OCI-LY1 (cell line): ENCODE measurements at regions not wholly inside any gene's neighbourhood (a gene's known extent, or its start where the extent isn't known, plus 50 kb on each side); places are given as distances from the start of the nearest gene placed in this dataset.

Source experiments
- H2AFZ ChIP-seq: fragments of 200-600 bp; sonication (generic), shearing (Covaris generic); 2 replicates; pipeline ENCODE4 v1.6.0; 2014; ENCODE audit warnings: antibody characterized with exemption, mild to moderate bottlenecking, low read length
- H3F3A ChIP-seq: fragments of 200-600 bp; sonication (generic), shearing (Covaris generic); 2 replicates; pipeline ENCODE4 v1.6.0; 2014; ENCODE audit warnings: mild to moderate bottlenecking, antibody characterized with exemption, low read length, moderate library complexity; ENCODE audit not compliant: insufficient read depth
- H3K27ac ChIP-seq: fragments of 200-600 bp; sonication (generic); 2 replicates; pipeline ENCODE4 v1.5.1; 2014; ENCODE audit warnings: low read length, mixed run types, mild to moderate bottlenecking, low read depth; ENCODE audit not compliant: poor library complexity, severe bottlenecking
- H3K27me3 ChIP-seq: fragments of 200-600 bp; sonication (generic); 2 replicates; pipeline ENCODE4 v1.6.0; 2014; ENCODE audit warnings: antibody characterized with exemption, mild to moderate bottlenecking, low read length, moderate library complexity; ENCODE audit not compliant: insufficient read depth
- H3K36me3 ChIP-seq: fragments of 200-600 bp; sonication (generic); 2 replicates; pipeline ENCODE4 v1.6.1; 2014; ENCODE audit warnings: mild to moderate bottlenecking, antibody characterized with exemption, low read length, moderate library complexity, mixed read lengths; ENCODE audit not compliant: insufficient read depth
- H3K4me1 ChIP-seq: fragments of 200-600 bp; sonication (generic); 2 replicates; pipeline ENCODE4 v1.5.1; 2014; ENCODE audit warnings: mild to moderate bottlenecking, low read length, moderate library complexity; ENCODE audit not compliant: insufficient read depth, severe bottlenecking
- H3K4me2 ChIP-seq: fragments of 200-600 bp; sonication (generic), shearing (Covaris generic); 2 replicates; pipeline ENCODE4 v1.6.1; 2014; ENCODE audit warnings: low read length
- H3K4me3 ChIP-seq: fragments of 200-600 bp; sonication (generic); 2 replicates; pipeline ENCODE4 v1.5.1; 2014; ENCODE audit warnings: low read length, low read depth, mild to moderate bottlenecking, mixed read lengths; ENCODE audit not compliant: poor library complexity, severe bottlenecking
- H3K79me2 ChIP-seq: fragments of 200-600 bp; shearing (Covaris generic); 2 replicates; pipeline ENCODE4 v1.6.1; 2016; ENCODE audit warnings: mixed run types, low read length, mixed read lengths; ENCODE audit not compliant: insufficient read depth
- H3K9ac ChIP-seq: fragments of 200-600 bp; sonication (generic), shearing (Covaris generic); 2 replicates; pipeline ENCODE4 v1.6.1; 2014; ENCODE audit warnings: mild to moderate bottlenecking, low read length, mixed read lengths
- H3K9me2 ChIP-seq: fragments of 200-600 bp; sonication (generic), shearing (Covaris generic); 2 replicates; pipeline ENCODE4 v1.6.1; 2014; ENCODE audit warnings: low read depth, mild to moderate bottlenecking, low read length, mixed read lengths
- H3K9me3 ChIP-seq: fragments of 200-600 bp; shearing (Covaris generic); 2 replicates; pipeline ENCODE4 v1.6.1; 2014; ENCODE audit warnings: low read length, mixed read lengths
- H4K20me1 ChIP-seq: fragments of 200-600 bp; sonication (generic), shearing (Covaris generic); 2 replicates; pipeline ENCODE4 v1.6.0; 2016; ENCODE audit warnings: mild to moderate bottlenecking, low read length; ENCODE audit not compliant: insufficient read depth
- CTCF ChIP-seq: fragments of 200-600 bp; sonication (generic), shearing (Covaris generic); IDR thresholded peaks from 2 replicates; pipeline ENCODE4 v1.5.1; 2017; ENCODE audit warnings: mild to moderate bottlenecking, antibody characterized with exemption, low read length, moderate library complexity, mixed read lengths
- EZH2 ChIP-seq: fragments of 200-600 bp; sonication (generic), shearing (Covaris generic); IDR thresholded peaks from 2 replicates; pipeline ENCODE4 v1.8.0; 2017; ENCODE audit warnings: borderline replicate concordance, mixed run types, mild to moderate bottlenecking, antibody characterized with exemption, low read length, moderate library complexity, mixed read lengths

- TF ChIP-seq EZH2 (no peak), CTCF (no peak)
- H4K20me1 ChIP-seq = no peaks in the 10 kb centered on the region
- H3K9me3 ChIP-seq = no peaks in the 10 kb centered on the region
Observed at GRCh38 chrX:121102101-121102500, 54.7 kb downstream of the GLUD2 start.

GRCh38 chrX:121103381-121103780 lies 56.0 kb downstream of the GLUD2 start:
- H3K27me3 ChIP-seq = no peaks in the 10 kb centered on the region
- TF ChIP-seq EZH2 (no peak), CTCF (no peak)
- H3F3A ChIP-seq = no peaks in the 10 kb centered on the region
- H3K9ac ChIP-seq = no peak overlapping the region
- H3K79me2 ChIP-seq = no peaks in the 10 kb centered on the region
- H3K4me3 ChIP-seq = no peak overlapping the region
- no peak overlapping the region for H2AFZ ChIP-seq
- no peaks in the 10 kb centered on the region for H3K9me2 ChIP-seq
- no peaks in the 10 kb centered on the region for H3K36me3 ChIP-seq
- no peaks in the 10 kb centered on the region for H3K4me1 ChIP-seq
- no peak overlapping the region for H3K4me2 ChIP-seq
- H4K20me1 ChIP-seq = no peaks in the 10 kb centered on the region
- no peak overlapping the region for H3K27ac ChIP-seq
- no peaks in the 10 kb centered on the region for H3K9me3 ChIP-seq

More at GRCh38 chrX:121102101-121102500, 54.7 kb downstream of the GLUD2 start:
- no peak overlapping the region for H3K4me3 ChIP-seq
- H3K9me2 ChIP-seq = no peaks in the 10 kb centered on the region
- no peak overlapping the region for H3K9ac ChIP-seq
- H3K27ac ChIP-seq = no peak overlapping the region
- H2AFZ ChIP-seq = no peak overlapping the region
- H3K27me3 ChIP-seq = no peaks in the 10 kb centered on the region
- no peaks in the 10 kb centered on the region for H3K79me2 ChIP-seq
- no peaks in the 10 kb centered on the region for H3K4me1 ChIP-seq
- no peak overlapping the region for H3K4me2 ChIP-seq
- H3K36me3 ChIP-seq = no peaks in the 10 kb centered on the region
- H3F3A ChIP-seq = no peaks in the 10 kb centered on the region

GRCh38 chrX:121106484-121107235 lies 59.2 kb downstream of the GLUD2 start:
- Histone ChIP-seq H4K20me1 (no peaks in the 10 kb centered on the region), H3K27ac (no peak overlapping the region), H3K9me3 (no peaks in the 10 kb centered on the region), H3K4me3 (no peak overlapping the region), H3K4me1 (no peaks in the 10 kb centered on the region), H3K9me2 (no peaks in the 10 kb centered on the region), H3K4me2 (no peak overlapping the region), H3K36me3 (no peaks in the 10 kb centered on the region), H2AFZ (no peak overlapping the region), H3K27me3 (no peaks in the 10 kb centered on the region), H3K79me2 (no peaks in the 10 kb centered on the region), H3K9ac (no peak overlapping the region), H3F3A (no peaks in the 10 kb centered on the region)
- TF ChIP-seq CTCF (no peak), EZH2 (no peak)
